ENCODE measurements at regions not wholly inside any gene's neighbourhood (a gene's known extent, or its start where the extent isn't known, plus 50 kb on each side); places are given as distances from the start of the nearest gene placed in this dataset.
"Not testable (repeated sequence)": the region's sequence is repeated elsewhere in the genome, so short reads cannot be mapped to it uniquely, and the experiment has no call there.

- not testable (repeated sequence) for DNase-seq
Measured at GRCh38 chr15:92804610-92804936, 95.6 kb upstream of the CHD2 start.

GRCh38 chr15:92805080-92805690 lies 94.9 kb upstream of the CHD2 start:
- no peak for DNase-seq

GRCh38 chr15:92806171-92806570 lies 94.0 kb upstream of the CHD2 start:
- not testable (repeated sequence) for DNase-seq

- no peak for DNase-seq
Measured at GRCh38 chr15:92806763-92807162, 93.4 kb upstream of the CHD2 start.

GRCh38 chr15:92807971-92808571 lies 92.1 kb upstream of the CHD2 start:
- peak in 2 of 3 donors; percentile 25 to 66 for DNase-seq

DNA sequence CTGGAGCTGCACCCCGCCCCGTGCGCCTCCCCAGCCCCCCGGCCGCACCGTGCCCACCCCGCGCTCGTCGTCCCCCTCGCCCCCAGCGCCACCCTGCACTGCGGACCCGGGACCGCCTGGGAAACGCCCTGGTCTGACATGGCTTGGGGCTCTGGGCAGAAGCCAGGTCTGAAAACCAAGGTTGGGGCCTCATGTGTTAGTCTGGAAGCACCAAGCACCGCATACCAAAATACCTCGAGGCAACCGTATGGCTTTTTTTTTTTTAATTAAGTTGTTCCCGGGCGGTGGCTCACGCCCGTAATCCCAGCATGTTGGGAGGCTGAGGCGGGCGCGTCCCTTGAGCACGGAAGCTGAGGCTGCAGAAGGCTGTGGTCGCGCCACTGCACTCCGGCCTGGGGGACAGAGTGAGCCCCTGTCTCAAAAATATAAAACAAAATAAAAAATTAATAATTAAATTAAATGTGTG lies 91.5 kb upstream of the CHD2 start:
- DNase-seq, result peak in 1 of 3 donors; percentile 52

DNA sequence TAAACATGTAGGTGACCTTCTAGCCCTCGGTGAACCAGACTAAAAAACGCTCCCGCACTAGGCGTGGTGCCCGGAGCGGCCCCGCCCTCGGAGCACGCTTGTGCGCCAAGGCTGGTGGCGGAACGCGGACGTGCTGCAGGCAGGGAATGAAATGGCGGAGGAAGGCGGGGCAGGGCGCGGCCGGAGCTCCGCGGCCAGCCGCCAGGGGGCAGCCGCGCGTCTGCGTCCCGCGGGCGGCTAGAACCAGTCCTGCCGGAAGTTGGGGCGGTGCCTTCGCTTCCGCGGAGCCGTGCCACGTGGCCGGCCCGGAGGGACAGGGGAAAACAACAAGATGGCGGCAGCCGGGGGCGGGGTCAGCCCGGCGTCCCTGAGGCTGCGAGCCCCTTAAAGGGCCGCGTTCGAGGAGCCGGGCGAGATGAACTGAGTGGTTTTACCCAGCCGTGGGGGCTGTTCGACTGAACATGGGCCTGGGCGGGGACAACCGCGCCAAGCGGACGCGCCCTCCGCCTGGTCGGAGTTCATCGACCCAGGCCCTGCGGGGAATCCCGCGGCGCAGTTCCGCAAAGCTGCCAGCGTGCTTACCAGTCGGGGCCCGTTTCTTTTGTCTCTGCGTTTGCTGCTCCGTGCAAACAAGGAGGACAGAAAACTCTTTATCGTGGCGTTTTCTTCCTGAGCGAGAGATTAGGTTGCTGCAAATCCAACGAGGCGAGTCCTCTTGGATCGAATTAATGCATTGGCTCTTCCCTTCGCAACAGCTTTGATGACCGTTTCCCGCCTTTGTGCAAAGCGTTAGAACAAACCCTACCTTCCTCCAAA lies 90.9 kb upstream of the CHD2 start:
- DNase-seq, result peak; percentile 98 to 100 (median 100)

- peak; percentile 62 to 87 (median 75) for DNase-seq
Measured at GRCh38 chr15:92809880-92810361, 90.2 kb upstream of the CHD2 start.

GRCh38 chr15:92810418-92811138 lies 89.5 kb upstream of the CHD2 start:
- peak; percentile 66 to 88 (median 73) for DNase-seq

GRCh38 chr15:92811148-92811913 lies 88.8 kb upstream of the CHD2 start:
- peak in 1 of 3 donors; percentile 57 for DNase-seq

DNA sequence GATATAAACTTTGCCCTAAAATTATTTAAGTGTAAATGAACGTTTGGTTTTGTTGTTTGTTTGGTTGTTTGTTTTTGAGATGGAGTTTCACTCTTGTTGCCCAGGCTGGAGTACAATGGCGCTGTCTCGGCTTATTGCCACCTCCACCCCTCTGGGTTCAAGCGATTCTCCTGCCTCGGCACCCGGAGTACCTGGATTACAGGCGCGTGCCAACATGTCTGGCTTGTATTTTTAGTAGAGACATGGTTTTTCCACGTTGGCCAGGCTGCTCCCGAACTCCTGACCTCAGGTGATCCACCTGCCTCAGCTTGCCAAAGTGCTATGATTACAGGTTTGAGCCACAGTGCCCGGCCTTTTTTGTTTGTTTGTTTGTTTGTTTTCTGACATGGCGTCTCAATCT lies 87.9 kb upstream of the CHD2 start:
- no peak for DNase-seq

DNA sequence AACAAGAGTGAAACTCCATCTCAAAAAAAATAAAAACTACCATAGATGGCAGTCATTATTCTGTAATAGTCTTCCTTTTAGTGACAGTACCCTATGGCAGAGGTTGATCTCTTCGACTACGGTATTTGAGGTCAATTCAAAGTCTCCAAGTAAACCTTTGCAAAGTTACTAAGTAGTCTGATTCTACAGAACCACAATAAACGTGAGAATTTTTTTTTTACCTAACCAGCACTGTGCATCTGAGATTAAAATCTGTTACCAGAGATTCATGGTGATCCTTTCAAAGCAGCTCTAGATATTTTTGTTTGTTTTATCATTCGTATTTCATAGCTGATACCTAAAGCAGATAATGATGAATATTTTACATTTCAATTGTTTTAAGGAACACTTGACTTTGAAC lies 86.6 kb upstream of the CHD2 start:
- no peak for DNase-seq

DNA sequence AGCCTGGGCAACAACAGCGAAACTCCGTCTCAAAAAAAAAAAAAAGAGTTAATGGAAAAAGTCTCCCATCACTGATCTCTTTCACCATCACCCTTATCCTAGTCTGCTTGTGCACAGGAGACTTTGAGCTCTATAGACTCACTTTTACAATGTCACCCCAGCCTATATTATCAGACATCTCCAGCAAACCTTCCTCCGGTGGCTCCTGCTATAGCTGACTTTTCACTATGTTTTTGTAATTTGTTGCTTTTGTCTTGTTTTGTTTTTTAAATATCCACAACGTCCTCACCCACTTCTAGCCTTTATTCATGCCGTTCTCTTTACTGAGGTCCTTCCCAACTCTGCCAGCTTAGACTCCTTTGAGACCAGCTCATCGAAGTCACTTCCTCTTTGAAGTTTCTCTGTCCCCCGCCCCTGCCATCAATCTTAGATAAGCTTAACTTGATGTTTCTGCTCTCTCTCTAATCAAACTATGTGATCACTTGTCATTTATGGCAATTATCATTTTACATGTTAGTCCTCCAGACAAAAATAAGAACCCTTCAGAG lies 82.7 kb upstream of the CHD2 start:
- no peak for DNase-seq

DNA sequence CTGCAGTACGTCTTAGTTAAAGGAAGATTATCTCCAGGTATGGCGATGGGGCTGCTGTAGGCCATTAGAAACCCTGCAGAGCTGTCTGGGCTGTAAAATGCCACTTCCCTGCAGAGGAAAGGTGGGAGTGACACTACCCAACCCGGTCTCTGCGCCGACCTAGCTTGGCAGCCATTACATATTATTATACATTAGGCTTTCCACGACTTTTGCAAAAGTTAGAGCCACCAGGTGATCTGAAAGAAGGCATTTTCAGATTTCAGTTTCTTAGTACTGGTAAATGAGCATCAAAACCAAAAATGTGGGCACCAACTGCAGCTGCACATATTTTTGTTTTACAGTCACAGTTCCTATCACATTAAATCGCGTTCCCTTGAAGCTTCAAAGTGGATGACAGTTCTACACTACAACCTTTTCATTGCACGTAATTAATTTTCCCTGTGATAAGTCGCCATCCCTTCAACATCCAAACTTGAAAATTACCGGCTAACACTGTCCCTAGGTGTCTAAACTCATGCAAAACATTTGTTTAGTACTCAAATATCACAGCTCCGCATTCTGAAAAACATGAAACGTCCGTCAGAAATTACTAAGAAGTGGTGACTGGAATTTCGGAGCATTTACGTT lies 81.4 kb upstream of the CHD2 start:
- DNase-seq, result no peak

GRCh38 chr15:92819278-92820235 lies 80.6 kb upstream of the CHD2 start:
- peak in 1 of 3 donors; percentile 62 for DNase-seq

- peak; percentile 93 to 98 (median 97) for DNase-seq
Measured at GRCh38 chr15:92820236-92821021, 79.7 kb upstream of the CHD2 start.

DNA sequence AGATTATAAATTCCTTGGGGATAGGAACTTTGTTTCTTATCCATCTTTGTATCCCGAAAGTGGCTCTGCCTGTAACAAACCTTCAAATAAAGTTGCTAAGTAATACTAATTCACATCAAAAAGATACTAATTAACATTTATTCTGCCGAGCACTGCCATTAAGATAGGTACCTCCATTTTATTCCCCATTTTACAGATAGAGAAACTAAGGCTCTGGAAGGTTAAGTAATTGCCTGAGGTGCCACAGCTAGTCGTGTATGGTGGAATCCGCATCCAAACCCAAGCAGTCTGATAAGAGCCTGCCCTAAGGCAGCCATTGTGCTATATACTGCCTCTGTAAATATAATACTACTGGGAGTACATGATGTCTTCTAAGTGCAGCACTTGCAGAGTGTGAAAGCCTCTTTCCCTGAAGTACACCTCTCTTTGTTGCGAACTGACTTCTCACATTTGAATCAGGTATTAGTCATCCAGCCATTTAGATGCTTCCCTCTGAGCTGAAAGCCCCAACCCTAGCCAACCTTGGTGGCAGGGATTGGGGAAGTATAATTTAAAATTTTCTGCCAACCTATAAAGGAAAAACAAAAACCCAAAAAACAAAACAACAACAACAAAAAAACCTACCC lies 78.5 kb upstream of the CHD2 start:
- DNase-seq, result no peak
